ENCODE measurements at regions not wholly inside any gene's neighbourhood (a gene's known extent, or its start where the extent isn't known, plus 50 kb on each side); places are given as distances from the start of the nearest gene placed in this dataset.

- TF ChIP-seq CTCF (conservative IDR thresholded peaks at IDR 0.05) (no peak), ZFX (IDR thresholded peaks at IDR 0.05) (no peak)
These were observed 87.4 kb upstream of the TRIM2 start for GRCh38 chr4:153116801-153117200.
